HG03135 (cell line): ENCODE measurements at regions not wholly inside any gene's neighbourhood (a gene's known extent, or its start where the extent isn't known, plus 50 kb on each side); places are given as distances from the start of the nearest gene placed in this dataset.

Experiments used
- ATAC-seq: cut with Tn5 transposase; IDR thresholded peaks from one replicate; pipeline ENCODE4 v1.9.1; 2021; ENCODE audit warnings: mild to moderate bottlenecking, moderate library complexity; ENCODE audit not compliant: unreplicated experiment

DNA sequence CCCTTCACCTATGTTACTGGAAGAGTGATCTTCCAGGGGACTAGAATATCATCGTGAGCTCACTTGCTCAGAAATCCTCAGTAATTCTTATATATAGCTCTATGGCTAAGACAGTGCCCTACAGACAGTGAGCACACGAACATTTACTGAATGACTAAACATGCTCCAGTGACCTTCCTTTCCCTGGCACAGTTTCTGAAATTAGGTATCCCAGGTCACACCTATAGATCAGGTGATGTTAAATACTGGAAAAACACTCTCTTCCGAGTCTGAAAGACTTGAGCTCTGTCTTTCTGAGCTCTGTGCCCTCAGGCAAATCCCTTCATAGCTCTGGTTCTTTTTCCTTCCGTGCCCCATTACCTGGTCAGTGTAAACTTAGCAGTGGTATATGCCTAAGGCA, 239.4 kb upstream of the LRIG1 start:
- no peak for ATAC-seq

GRCh38 chr3:66744521-66744920, 243.7 kb upstream of the LRIG1 start:
- no peak for ATAC-seq

GRCh38 chr3:66744986-66745385, 244.2 kb upstream of the LRIG1 start:
- ATAC-seq = no peak

- no peak for ATAC-seq
Measured at GRCh38 chr3:66747261-66747660, 246.4 kb upstream of the LRIG1 start.

GRCh38 chr3:66747696-66748095, 246.9 kb upstream of the LRIG1 start:
- ATAC-seq = no peak

DNA sequence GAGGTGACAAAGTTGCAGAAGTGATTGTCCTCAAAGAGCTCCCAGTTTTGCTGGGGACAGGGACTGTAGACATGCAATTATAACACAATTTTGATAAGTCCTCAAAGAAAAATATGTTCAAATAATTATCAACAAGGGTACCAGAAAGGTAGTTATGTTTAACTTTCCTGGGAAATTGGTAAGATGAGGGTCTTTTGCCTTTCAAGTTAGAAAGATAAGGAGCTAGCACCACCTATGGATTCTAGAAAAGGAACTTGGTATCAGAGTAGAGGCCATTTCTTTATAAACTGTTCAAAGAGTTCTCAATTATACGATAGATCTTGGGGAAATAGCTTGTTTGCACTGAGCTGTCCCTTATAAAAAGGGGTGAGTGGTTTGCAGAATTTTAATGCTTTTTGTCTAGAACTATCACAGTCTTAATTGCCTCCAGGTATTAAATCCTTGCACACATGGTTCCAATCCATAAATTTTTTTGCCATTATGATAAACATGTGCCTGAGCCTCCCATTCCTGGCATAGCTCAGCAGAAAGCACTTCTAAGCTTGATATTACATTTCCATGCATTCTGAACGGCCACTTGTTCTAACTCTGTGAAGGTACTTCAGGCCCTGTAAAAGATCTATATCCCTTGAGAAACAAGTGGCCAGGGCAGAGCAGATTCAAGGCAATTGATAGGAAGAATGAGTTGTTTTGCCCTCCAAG, 247.5 kb upstream of the LRIG1 start:
- ATAC-seq = no peak

DNA sequence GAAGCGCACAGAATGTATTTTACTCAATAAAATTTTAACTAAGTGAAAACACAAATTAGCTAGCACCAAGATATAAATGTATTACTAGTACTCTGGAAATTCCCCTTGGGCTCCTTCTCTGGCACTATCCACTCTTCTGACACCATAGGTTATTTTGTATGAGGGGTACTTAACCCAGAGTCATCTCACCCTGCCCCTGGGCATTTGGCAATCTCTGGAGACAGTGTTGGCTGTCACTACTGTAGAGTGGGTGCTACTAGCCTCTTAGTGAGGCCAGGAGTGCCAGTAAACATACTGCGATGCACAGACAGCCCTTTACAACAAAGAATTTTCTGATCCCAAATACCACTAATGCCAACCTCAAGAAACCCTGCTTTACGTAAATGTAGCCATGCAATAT, 246.3 kb upstream of the KBTBD8 start:
- ATAC-seq = no peak

DNA sequence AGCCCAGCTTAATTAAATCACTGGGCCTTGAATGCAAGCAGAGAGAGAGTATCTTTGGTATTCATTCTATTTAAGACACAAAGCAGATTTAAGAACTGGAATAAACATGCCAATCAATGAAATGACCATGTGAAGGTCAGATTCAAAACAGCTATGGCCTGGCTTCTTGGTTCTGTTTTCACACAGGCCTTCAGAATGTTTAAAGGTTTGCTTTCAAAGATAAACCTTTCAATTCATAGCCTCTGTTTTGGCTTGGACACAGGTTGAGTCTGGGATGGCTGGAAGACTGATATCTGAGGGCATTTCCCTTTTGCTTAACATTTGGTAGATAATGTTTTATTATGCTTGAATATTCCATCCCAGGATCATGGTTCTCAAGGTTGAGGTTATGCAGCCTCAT, 244.4 kb upstream of the KBTBD8 start:
- ATAC-seq = no peak

GRCh38 chr3:66754613-66755012, 243.5 kb upstream of the KBTBD8 start:
- ATAC-seq = no peak

DNA sequence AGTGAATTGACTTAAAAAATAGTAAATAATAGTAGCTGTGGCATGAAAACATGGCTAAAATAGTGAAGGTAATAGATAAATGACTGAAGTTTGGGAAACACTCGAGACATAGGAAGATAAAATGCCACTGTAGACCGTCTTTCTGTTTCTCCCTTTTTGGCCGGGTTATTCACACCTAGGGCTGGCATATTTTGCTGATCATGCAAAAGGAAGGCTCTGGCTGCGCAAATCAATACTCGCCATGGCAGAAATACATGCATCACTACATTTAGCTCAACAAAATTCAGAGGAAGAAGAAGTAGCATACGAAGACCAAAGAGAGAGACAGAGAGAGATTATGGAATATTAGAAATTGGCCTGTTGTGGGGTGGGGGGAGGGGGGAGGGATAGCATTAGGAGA, 242.2 kb upstream of the KBTBD8 start:
- ATAC-seq = no peak

GRCh38 chr3:66756468-66757036, 241.6 kb upstream of the KBTBD8 start:
- ATAC-seq = no peak

DNA sequence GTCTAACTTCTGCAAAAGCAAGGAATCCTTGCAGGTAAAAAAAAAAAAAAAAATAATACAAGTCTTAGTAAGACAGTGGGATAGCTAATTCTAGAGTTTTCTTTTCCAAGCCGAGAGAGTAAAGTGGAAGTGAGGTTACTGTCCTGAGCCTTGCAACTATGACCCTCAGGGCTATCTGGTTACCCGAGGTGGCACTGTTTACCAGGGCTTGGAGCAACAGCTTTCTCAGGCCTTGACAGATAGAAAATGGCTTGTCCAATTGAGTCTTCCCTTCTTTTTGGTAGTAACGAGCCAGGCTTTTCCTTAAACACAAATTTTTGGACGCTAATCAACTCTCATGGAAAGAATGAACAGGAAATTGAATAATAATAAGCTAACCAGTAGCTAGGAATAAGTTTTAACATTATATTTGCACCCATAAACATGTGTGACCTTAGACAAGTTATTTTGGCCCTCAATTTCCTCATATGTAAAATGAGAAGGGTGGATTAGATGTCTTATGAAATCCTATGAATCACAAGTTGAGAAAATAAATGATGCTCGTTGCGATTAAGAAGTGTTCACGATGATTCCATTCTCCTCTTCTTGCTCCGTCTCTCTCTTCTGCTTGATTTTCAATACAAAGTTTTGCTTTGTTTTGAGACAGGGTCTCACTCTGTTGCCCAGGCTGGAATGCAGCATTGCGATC, 236.9 kb upstream of the KBTBD8 start:
- ATAC-seq = no peak

- ATAC-seq = no peak
Measured at GRCh38 chr3:66762916-66763693, 235.0 kb upstream of the KBTBD8 start.

- ATAC-seq = no peak
Measured at GRCh38 chr3:66778107-66778506, 220.0 kb upstream of the KBTBD8 start.

- no peak for ATAC-seq
Measured at GRCh38 chr3:66778777-66779176, 219.3 kb upstream of the KBTBD8 start.

- ATAC-seq = no peak
Measured at GRCh38 chr3:66785191-66785909, 212.8 kb upstream of the KBTBD8 start.

DNA sequence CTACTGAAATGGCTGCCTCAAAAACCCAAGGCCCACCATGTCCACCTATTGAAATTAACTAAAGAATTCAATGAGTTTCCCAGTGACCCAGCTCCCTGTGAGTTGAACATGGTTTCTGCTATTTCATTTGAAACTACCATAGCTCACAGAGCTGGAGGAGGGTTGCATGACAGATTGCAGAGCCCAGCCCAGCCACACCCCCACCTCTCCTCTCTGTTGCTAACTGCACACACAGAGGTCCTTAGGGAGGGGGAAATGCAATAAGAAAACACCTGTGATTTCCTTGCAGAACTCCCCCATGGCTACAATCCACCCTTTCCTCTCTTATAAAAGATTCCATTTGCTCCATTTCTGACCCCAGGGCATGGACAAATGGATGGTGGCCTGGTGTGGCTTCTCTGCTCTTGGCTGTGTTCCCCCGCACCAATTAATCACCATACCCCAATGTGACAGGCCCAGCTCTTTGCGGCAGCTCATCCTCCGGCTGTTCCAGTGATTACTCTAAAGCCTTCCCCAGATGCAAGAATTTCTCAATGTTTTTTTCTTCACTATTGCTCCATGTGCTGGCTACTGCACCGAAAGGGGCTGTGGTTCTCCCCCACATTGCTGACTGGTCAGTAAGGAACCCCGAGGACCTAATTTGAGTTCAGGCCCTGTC, 208.4 kb upstream of the KBTBD8 start:
- no peak for ATAC-seq

GRCh38 chr3:66792086-66792485, 206.0 kb upstream of the KBTBD8 start:
- no peak for ATAC-seq

- ATAC-seq = no peak
Measured at GRCh38 chr3:66795365-66795764, 202.7 kb upstream of the KBTBD8 start.

GRCh38 chr3:66796343-66796742, 201.8 kb upstream of the KBTBD8 start:
- no peak for ATAC-seq
